NCI-H524 treated with DMSO at 0.1 percent for 48 hours (cell line): ENCODE measurements at regions not wholly inside any gene's neighbourhood (a gene's known extent, or its start where the extent isn't known, plus 50 kb on each side); places are given as distances from the start of the nearest gene placed in this dataset.
"Not testable (repeated sequence)": the region's sequence is repeated elsewhere in the genome, so short reads cannot be mapped to it uniquely, and the experiment has no call there.

Experiments used
- DNase-seq: peaks from one replicate; lab custom pipeline; 2025; lab: John Stamatoyannopoulos, UW

- DNase-seq, result no peak
Measured at GRCh38 chrX:45479835-45480422, 279.3 kb upstream of the DIPK2B start.

- no peak for DNase-seq
Measured at GRCh38 chrX:45479196-45479834, 278.6 kb upstream of the DIPK2B start.

- DNase-seq, result no peak
Measured at GRCh38 chrX:45472968-45473367, 272.3 kb upstream of the DIPK2B start.

- not testable (repeated sequence) for DNase-seq
Measured at GRCh38 chrX:45467537-45467936, 266.9 kb upstream of the DIPK2B start.

GRCh38 chrX:45455732-45456131 lies 255.1 kb upstream of the DIPK2B start:
- not testable (repeated sequence) for DNase-seq

- DNase-seq, result no peak
Measured at GRCh38 chrX:45454290-45454689, 253.6 kb upstream of the DIPK2B start.

- DNase-seq, result no peak
Measured at GRCh38 chrX:45449982-45450381, 249.3 kb upstream of the DIPK2B start.

- DNase-seq, result no peak
Measured at GRCh38 chrX:45447995-45448394, 247.3 kb upstream of the DIPK2B start.

- DNase-seq, result no peak
Measured at GRCh38 chrX:45447331-45447730, 246.7 kb upstream of the DIPK2B start.

- no peak for DNase-seq
Measured at GRCh38 chrX:45445745-45446412, 245.2 kb upstream of the DIPK2B start.

GRCh38 chrX:45437186-45437585 lies 236.5 kb upstream of the DIPK2B start:
- no peak for DNase-seq

GRCh38 chrX:45435481-45435880 lies 234.8 kb upstream of the DIPK2B start:
- DNase-seq, result no peak

- no peak for DNase-seq
Measured at GRCh38 chrX:45434231-45434630, 233.6 kb upstream of the DIPK2B start.

- DNase-seq, result no peak
Measured at GRCh38 chrX:45428831-45429230, 228.2 kb upstream of the DIPK2B start.

GRCh38 chrX:45424326-45424725 lies 223.7 kb upstream of the DIPK2B start:
- no peak for DNase-seq

GRCh38 chrX:45422216-45422925 lies 221.7 kb upstream of the DIPK2B start:
- DNase-seq, result no peak

GRCh38 chrX:45421806-45422205 lies 221.1 kb upstream of the DIPK2B start:
- DNase-seq, result no peak

- no peak for DNase-seq
Measured at GRCh38 chrX:45404206-45404605, 203.5 kb upstream of the DIPK2B start.

GRCh38 chrX:45401923-45402322 lies 201.2 kb upstream of the DIPK2B start:
- no peak for DNase-seq

- not testable (repeated sequence) for DNase-seq
Measured at GRCh38 chrX:45400951-45401725, 200.5 kb upstream of the DIPK2B start.

- no peak for DNase-seq
Measured at GRCh38 chrX:45400027-45400779, 199.5 kb upstream of the DIPK2B start.
